ENCODE measurements at regions not wholly inside any gene's neighbourhood (a gene's known extent, or its start where the extent isn't known, plus 50 kb on each side); places are given as distances from the start of the nearest gene placed in this dataset.

DNA sequence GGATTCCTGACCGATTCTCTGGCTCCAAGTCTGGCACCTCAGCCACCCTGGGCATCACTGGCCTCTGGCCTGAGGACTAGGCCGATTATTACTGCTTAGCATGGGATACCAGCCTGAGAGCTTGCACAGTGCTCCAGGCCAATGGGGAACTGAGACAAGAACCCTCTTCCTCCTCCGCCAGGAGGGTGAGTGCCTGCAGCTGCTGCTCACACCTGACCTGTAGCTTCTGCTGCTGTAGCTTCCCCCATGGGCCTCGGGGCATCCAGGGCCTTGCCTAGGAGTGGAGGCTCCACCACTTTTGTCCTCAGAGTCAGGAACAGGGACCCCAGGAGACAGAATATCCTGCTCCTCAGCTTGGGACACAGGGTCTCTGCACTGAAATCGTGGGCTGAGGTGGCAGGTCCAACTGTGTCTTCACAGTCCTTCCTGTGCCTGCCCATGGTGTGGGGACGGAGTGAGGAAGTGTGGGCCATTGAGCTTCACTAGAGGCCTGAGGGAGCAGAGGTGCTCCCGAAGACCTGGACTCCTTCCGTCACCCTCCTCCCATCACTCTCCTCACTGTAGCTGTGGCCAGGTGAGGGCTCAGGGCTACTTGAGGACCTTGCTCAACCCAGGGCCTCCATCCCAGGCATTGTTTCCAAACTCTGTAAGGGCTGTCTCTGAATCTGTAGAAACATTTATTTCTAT is 103.8 kb downstream of the ZNF280B start:
- Histone ChIP-seq H2AFZ (ENCODE audit: low read length) (no peak overlapping the region), H3K79me2 (ENCODE audit: low read length) (no peaks in the 10 kb centered on the region), H4K20me1 (ENCODE audit: insufficient read depth, low read depth, low read length) (no peaks in the 10 kb centered on the region), H3K4me3 (ENCODE audit: low read length) (peak overlapping the region; percentile 11; the same call in 1 of the 2 replicates), H3K4me1 (ENCODE audit: low read length) (peaks cover 42% of the 10 kb centered on the region), H3K9ac (ENCODE audit: low read length) (peak overlapping the region; percentile 34), H3K4me2 (ENCODE audit: low read depth, low read length, poor library complexity, severe bottlenecking) (peak overlapping the region; percentile 27), H3K27ac (ENCODE audit: low read length) (peak overlapping the region; percentile 12; the same call in 1 of the 2 replicates), H3K36me3 (ENCODE audit: insufficient read depth, low read length) (no peaks in the 10 kb centered on the region), H3K27me3 (ENCODE audit: low read length) (no peaks in the 10 kb centered on the region), H3K9me2 (replicated peaks; ENCODE audit: insufficient read depth, low read length) (no peaks in the 10 kb centered on the region), H3K9me3 (ENCODE audit: low read length) (no peaks in the 10 kb centered on the region)
- peak; percentile 54 for DNase-seq

DNA sequence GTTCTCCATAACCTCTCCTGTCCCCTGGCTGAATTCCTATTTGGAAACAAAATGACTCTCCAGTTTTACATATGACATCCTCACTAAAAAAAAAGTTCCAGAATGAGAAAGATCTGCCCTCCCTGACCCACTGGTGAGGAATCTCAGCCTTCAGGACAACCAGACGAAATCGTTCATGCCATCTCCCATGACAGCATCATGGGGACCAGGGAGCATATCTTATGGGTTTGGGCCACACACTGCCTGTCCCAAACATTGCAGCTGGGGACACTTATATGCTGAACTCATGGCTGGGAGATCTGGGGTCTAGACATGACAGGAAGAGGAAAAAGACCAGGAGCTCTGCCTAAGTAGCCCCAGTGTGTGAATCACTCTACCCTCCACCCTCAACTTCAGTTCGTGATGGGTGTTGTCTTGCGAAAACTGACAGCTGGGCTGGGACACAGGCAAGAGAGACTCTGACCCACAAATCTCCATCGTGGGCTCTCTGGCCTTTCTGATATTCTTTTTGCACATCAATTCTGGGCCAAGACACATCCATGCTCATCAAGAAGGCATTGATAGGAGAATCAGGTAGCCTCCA is 102.0 kb downstream of the ZNF280B start:
- Histone ChIP-seq H3K27ac (ENCODE audit: low read length) (no peak overlapping the region), H3K79me2 (ENCODE audit: low read length) (no peaks in the 10 kb centered on the region), H3K36me3 (ENCODE audit: insufficient read depth, low read length) (no peaks in the 10 kb centered on the region), H4K20me1 (ENCODE audit: insufficient read depth, low read depth, low read length) (no peaks in the 10 kb centered on the region), H3K9ac (ENCODE audit: low read length) (no peak overlapping the region), H3K27me3 (ENCODE audit: low read length) (no peaks in the 10 kb centered on the region), H3K9me2 (replicated peaks; ENCODE audit: insufficient read depth, low read length) (no peaks in the 10 kb centered on the region), H2AFZ (ENCODE audit: low read length) (no peak overlapping the region), H3K4me3 (ENCODE audit: low read length) (no peak overlapping the region), H3K4me2 (ENCODE audit: low read depth, low read length, poor library complexity, severe bottlenecking) (no peak overlapping the region), H3K4me1 (ENCODE audit: low read length) (peaks cover 53% of the 10 kb centered on the region), H3K9me3 (ENCODE audit: low read length) (no peaks in the 10 kb centered on the region)
- no peak for DNase-seq

GRCh38 chr22:22407061-22407460 is 101.5 kb downstream of the ZNF280B start:
- Histone ChIP-seq H2AFZ (ENCODE audit: low read length) (no peak overlapping the region), H3K4me1 (ENCODE audit: low read length) (peaks cover 53% of the 10 kb centered on the region), H4K20me1 (ENCODE audit: insufficient read depth, low read depth, low read length) (no peaks in the 10 kb centered on the region)

GRCh38 chr22:22408269-22408668 is 100.3 kb downstream of the ZNF280B start:
- no peak for DNase-seq
- Histone ChIP-seq H3K36me3 (ENCODE audit: insufficient read depth, low read length) (no peaks in the 10 kb centered on the region), H3K4me3 (ENCODE audit: low read length) (no peak overlapping the region), H3K27me3 (ENCODE audit: low read length) (no peaks in the 10 kb centered on the region), H2AFZ (ENCODE audit: low read length) (no peak overlapping the region), H3K79me2 (ENCODE audit: low read length) (no peaks in the 10 kb centered on the region), H4K20me1 (ENCODE audit: insufficient read depth, low read depth, low read length) (no peaks in the 10 kb centered on the region), H3K27ac (ENCODE audit: low read length) (no peak overlapping the region), H3K4me2 (ENCODE audit: low read depth, low read length, poor library complexity, severe bottlenecking) (no peak overlapping the region), H3K9me2 (replicated peaks; ENCODE audit: insufficient read depth, low read length) (no peaks in the 10 kb centered on the region), H3K9me3 (ENCODE audit: low read length) (no peaks in the 10 kb centered on the region), H3K4me1 (ENCODE audit: low read length) (peaks cover 53% of the 10 kb centered on the region), H3K9ac (ENCODE audit: low read length) (no peak overlapping the region)

More at GRCh38 chr22:22407061-22407460, 101.5 kb downstream of the ZNF280B start:
- no peaks in the 10 kb centered on the region for H3K79me2 ChIP-seq (ENCODE audit: low read length)
- H3K4me2 ChIP-seq (ENCODE audit: low read depth, low read length, poor library complexity, severe bottlenecking) = no peak overlapping the region
- no peak overlapping the region for H3K4me3 ChIP-seq (ENCODE audit: low read length)
- no peak for DNase-seq
- H3K9ac ChIP-seq (ENCODE audit: low read length) = no peak overlapping the region
- no peaks in the 10 kb centered on the region for H3K9me2 ChIP-seq (replicated peaks; ENCODE audit: insufficient read depth, low read length)
- no peaks in the 10 kb centered on the region for H3K36me3 ChIP-seq (ENCODE audit: insufficient read depth, low read length)
- H3K9me3 ChIP-seq (ENCODE audit: low read length) = no peaks in the 10 kb centered on the region
- no peaks in the 10 kb centered on the region for H3K27me3 ChIP-seq (ENCODE audit: low read length)
- no peak overlapping the region for H3K27ac ChIP-seq (ENCODE audit: low read length)

DNA sequence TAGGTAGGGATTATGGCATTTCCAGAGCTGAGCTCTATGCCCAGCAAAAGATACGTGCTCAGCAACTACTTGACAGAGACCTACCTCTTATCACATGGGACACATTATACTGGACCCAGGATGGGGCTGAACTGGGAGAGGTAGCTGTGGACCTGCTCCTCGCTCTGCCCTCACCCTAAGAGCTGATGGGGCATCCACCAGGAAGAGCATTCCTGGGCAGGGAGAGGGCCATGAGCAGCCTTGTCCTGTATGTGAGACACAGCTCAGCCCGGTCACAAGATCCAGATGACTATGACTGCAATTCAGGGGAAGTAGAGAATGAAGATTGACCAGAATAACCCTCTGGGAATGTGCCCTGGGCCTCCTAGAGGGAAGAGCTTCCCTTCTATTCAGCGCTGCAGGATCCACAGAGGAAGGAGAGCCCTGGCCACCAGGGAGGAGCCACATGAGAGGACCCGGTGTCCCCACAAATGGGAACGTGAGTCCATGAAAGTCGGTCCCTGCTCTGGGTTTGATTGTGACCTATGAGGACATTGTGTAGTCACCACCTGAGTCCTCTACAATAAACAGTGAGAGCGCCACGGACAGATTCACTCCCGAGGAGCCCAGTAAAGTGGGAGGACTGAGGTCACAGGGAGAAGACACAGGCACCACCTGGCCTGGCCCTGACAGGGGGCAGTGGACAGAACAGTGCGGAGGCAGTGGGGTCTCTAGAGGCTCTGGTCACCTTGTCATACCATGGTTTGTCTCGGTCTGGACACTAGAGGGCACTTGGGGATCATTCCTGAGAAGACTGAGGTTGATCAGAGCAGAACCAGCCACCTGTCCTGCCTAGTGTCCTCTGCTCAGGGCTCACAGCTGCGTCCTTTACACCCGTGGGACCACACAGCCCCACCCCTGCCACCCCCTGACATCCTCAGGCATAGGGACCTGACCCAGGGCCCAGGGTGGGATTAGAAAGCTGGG is 99.5 kb downstream of the ZNF280B start:
- H3K9me3 ChIP-seq (ENCODE audit: low read length) = no peaks in the 10 kb centered on the region
- H3K4me3 ChIP-seq (ENCODE audit: low read length) = peak overlapping the region; percentile 13; the same call in 1 of the 2 replicates
- H4K20me1 ChIP-seq (ENCODE audit: insufficient read depth, low read depth, low read length) = no peaks in the 10 kb centered on the region
- peak overlapping the region; percentile 30 for H3K4me2 ChIP-seq (ENCODE audit: low read depth, low read length, poor library complexity, severe bottlenecking)
- no peak overlapping the region for H2AFZ ChIP-seq (ENCODE audit: low read length)
- no peaks in the 10 kb centered on the region for H3K9me2 ChIP-seq (replicated peaks; ENCODE audit: insufficient read depth, low read length)
- H3K9ac ChIP-seq (ENCODE audit: low read length) = peak overlapping the region; percentile 16; the same call in 1 of the 2 replicates
- DNase-seq = peak; percentile 73
- H3K27me3 ChIP-seq (ENCODE audit: low read length) = no peaks in the 10 kb centered on the region
- H3K27ac ChIP-seq (ENCODE audit: low read length) = no peak overlapping the region
- H3K79me2 ChIP-seq (ENCODE audit: low read length) = no peaks in the 10 kb centered on the region
- no peaks in the 10 kb centered on the region for H3K36me3 ChIP-seq (ENCODE audit: insufficient read depth, low read length)
- H3K4me1 ChIP-seq (ENCODE audit: low read length) = peaks cover 47% of the 10 kb centered on the region

GRCh38 chr22:22410121-22410520 is 98.4 kb downstream of the ZNF280B start:
- Histone ChIP-seq H3K9ac (ENCODE audit: low read length) (peak overlapping the region; percentile 16; the same call in 1 of the 2 replicates), H2AFZ (ENCODE audit: low read length) (no peak overlapping the region), H3K4me1 (ENCODE audit: low read length) (peaks cover 36% of the 10 kb centered on the region), H3K27ac (ENCODE audit: low read length) (no peak overlapping the region), H3K79me2 (ENCODE audit: low read length) (no peaks in the 10 kb centered on the region), H3K9me3 (ENCODE audit: low read length) (no peaks in the 10 kb centered on the region), H3K4me3 (ENCODE audit: low read length) (peak overlapping the region; percentile 13; the same call in 1 of the 2 replicates), H3K4me2 (ENCODE audit: low read depth, low read length, poor library complexity, severe bottlenecking) (peak overlapping the region; percentile 30), H4K20me1 (ENCODE audit: insufficient read depth, low read depth, low read length) (no peaks in the 10 kb centered on the region), H3K9me2 (replicated peaks; ENCODE audit: insufficient read depth, low read length) (no peaks in the 10 kb centered on the region), H3K27me3 (ENCODE audit: low read length) (no peaks in the 10 kb centered on the region), H3K36me3 (ENCODE audit: insufficient read depth, low read length) (no peaks in the 10 kb centered on the region)
- DNase-seq = peak; percentile 74

DNA sequence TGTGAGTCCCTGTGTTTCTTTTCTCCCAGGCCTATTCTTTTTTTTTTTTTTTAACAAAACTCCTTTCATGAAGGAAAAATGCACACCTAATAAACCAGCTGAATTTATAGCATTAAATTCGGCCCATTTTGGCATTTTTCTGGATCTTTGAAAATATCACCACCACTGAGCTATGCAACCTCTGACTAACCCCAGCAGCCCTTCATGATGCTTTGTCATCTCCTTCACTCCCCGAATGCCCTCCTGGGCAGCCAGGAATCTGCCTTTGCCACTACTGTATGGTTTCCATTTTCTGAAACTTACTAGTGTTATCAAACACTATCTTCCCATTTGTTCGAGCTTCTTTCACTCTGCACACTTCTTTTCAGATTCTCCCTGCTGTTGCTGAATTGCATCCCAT is 97.9 kb downstream of the ZNF280B start:
- Histone ChIP-seq H4K20me1 (ENCODE audit: insufficient read depth, low read depth, low read length) (no peaks in the 10 kb centered on the region), H3K9me3 (ENCODE audit: low read length) (no peaks in the 10 kb centered on the region), H2AFZ (ENCODE audit: low read length) (no peak overlapping the region), H3K27ac (ENCODE audit: low read length) (no peak overlapping the region), H3K27me3 (ENCODE audit: low read length) (no peaks in the 10 kb centered on the region), H3K79me2 (ENCODE audit: low read length) (no peaks in the 10 kb centered on the region), H3K36me3 (ENCODE audit: insufficient read depth, low read length) (no peaks in the 10 kb centered on the region), H3K9me2 (replicated peaks; ENCODE audit: insufficient read depth, low read length) (no peaks in the 10 kb centered on the region), H3K4me2 (ENCODE audit: low read depth, low read length, poor library complexity, severe bottlenecking) (peak overlapping the region; percentile 30), H3K4me1 (ENCODE audit: low read length) (peaks cover 31% of the 10 kb centered on the region), H3K4me3 (ENCODE audit: low read length) (no peak overlapping the region), H3K9ac (ENCODE audit: low read length) (no peak overlapping the region)
- DNase-seq = no peak

DNA sequence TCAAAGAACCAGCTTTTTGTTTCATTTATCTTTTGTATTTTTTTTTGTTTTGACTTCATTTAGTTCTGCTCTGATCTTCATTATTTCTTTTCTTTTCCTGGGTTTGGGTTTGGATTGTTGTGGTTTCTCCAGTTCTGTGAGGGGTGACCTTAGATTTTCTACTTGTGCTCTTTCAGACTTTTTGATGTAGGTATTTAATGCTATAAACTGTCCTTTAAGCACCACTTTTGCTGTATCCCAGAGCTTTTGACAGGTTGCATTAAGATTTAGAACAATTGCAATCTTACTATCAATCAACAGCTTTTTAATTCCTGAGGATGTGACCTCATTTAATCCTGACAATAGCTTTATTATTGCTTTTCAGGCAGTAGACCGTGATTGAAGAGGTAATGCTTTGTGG is 94.3 kb downstream of the ZNF280B start:
- Histone ChIP-seq H3K27me3 (ENCODE audit: low read length) (no peaks in the 10 kb centered on the region), H3K9me2 (replicated peaks; ENCODE audit: insufficient read depth, low read length) (no peaks in the 10 kb centered on the region), H3K79me2 (ENCODE audit: low read length) (no peaks in the 10 kb centered on the region), H3K4me1 (ENCODE audit: low read length) (peaks cover 16% of the 10 kb centered on the region), H3K4me3 (ENCODE audit: low read length) (no peak overlapping the region), H3K9ac (ENCODE audit: low read length) (no peak overlapping the region), H2AFZ (ENCODE audit: low read length) (no peak overlapping the region), H3K36me3 (ENCODE audit: insufficient read depth, low read length) (no peaks in the 10 kb centered on the region), H4K20me1 (ENCODE audit: insufficient read depth, low read depth, low read length) (no peaks in the 10 kb centered on the region), H3K27ac (ENCODE audit: low read length) (no peak overlapping the region), H3K4me2 (ENCODE audit: low read depth, low read length, poor library complexity, severe bottlenecking) (no peak overlapping the region), H3K9me3 (ENCODE audit: low read length) (no peaks in the 10 kb centered on the region)
- no peak for DNase-seq

Data from Karpas-422 (cell line).